Keratinocyte (primary cell): ENCODE measurements at regions not wholly inside any gene's neighbourhood (a gene's known extent, or its start where the extent isn't known, plus 50 kb on each side); places are given as distances from the start of the nearest gene placed in this dataset.

Source experiments
- DNase-seq: peaks from one replicate; pipeline ENCODE4 v3.0.0-alpha.2; 2011; ENCODE audit warnings: low read depth, missing footprints, low spot score
- FAIRE-seq: peaks from 2 replicates; lab custom pipeline; 2011; peaks lifted over from hg19 to GRCh38; lab: Jason Lieb, UNC
- H2AFZ ChIP-seq: 2 replicates; pipeline ENCODE4 v1.6.0; 2012; ENCODE audit warnings: low read length, control low read depth, inconsistent platforms; ENCODE audit not compliant: control insufficient read depth
- H3K27ac ChIP-seq: 2 replicates; pipeline ENCODE4 v1.5.1; 2011; ENCODE audit warnings: low read length; ENCODE audit not compliant: control insufficient read depth, insufficient read depth
- H3K27me3 ChIP-seq: 3 replicates; pipeline ENCODE4 v1.6.0; 2011; ENCODE audit warnings: low read length; ENCODE audit not compliant: control insufficient read depth, insufficient read depth; ENCODE audit errors: extremely low read depth
- H3K36me3 ChIP-seq, 2 experiments: 2 replicates in 1 of 2; 3 replicates in 1 of 2; pipeline ENCODE4 v1.5.1; 2011; ENCODE audit warnings: low read length in 2 of 2, mild to moderate bottlenecking in 1 of 2; ENCODE audit not compliant: control insufficient read depth in 2 of 2, insufficient read depth in 2 of 2; ENCODE audit errors: extremely low read depth in 1 of 2
- H3K4me1 ChIP-seq: 3 replicates; pipeline ENCODE4 v1.5.1; 2011; ENCODE audit warnings: low read length; ENCODE audit not compliant: control insufficient read depth, insufficient read depth; ENCODE audit errors: extremely low read depth
- H3K4me2 ChIP-seq: 3 replicates; pipeline ENCODE4 v1.6.0; 2011; ENCODE audit warnings: low read depth, low read length; ENCODE audit not compliant: control insufficient read depth, insufficient read depth; ENCODE audit errors: extremely low read depth
- H3K4me3 ChIP-seq, 3 experiments: fragments of 200-600 bp in 1 of 3; sonication (generic) in 1 of 3; 2 replicates in 2 of 3; 3 replicates in 1 of 3; pipeline ENCODE4 v1.5.1; 2011 to 2016; ENCODE audit warnings: low read length in 3 of 3, mild to moderate bottlenecking in 3 of 3, control low read depth in 2 of 3, inconsistent platforms in 1 of 3, low read depth in 1 of 3, mixed read lengths in 1 of 3, mixed run types in 1 of 3, moderate library complexity in 1 of 3; ENCODE audit not compliant: control insufficient read depth in 2 of 3, insufficient read depth in 2 of 3; ENCODE audit errors: extremely low read depth in 1 of 3
- H3K79me2 ChIP-seq: 2 replicates; pipeline ENCODE4 v1.6.0; 2012; ENCODE audit warnings: low read length; ENCODE audit not compliant: control insufficient read depth, insufficient read depth
- H3K9ac ChIP-seq: 3 replicates; pipeline ENCODE4 v1.6.0; 2011; ENCODE audit warnings: low read length; ENCODE audit not compliant: control insufficient read depth, insufficient read depth; ENCODE audit errors: extremely low read depth
- H3K9me1 ChIP-seq: 3 replicates; pipeline ENCODE4 v1.6.0; 2011; ENCODE audit warnings: low read length; ENCODE audit not compliant: control insufficient read depth, insufficient read depth; ENCODE audit errors: extremely low read depth
- H3K9me3 ChIP-seq: 2 replicates; pipeline ENCODE4 v1.5.1; 2012; ENCODE audit warnings: low read depth, low read length; ENCODE audit not compliant: control insufficient read depth
- H4K20me1 ChIP-seq: 3 replicates; pipeline ENCODE4 v1.6.0; 2011; ENCODE audit warnings: low read length; ENCODE audit not compliant: control insufficient read depth, insufficient read depth; ENCODE audit errors: extremely low read depth
- CTCF ChIP-seq, 3 experiments: IDR thresholded peaks in 1 of 3; conservative IDR thresholded peaks in 1 of 3; optimal IDR thresholded peaks in 1 of 3; 2 replicates in 2 of 3; 3 replicates in 1 of 3; pipeline versions ENCODE3 to v1.5.1; 2011; ENCODE audit warnings: low read length in 3 of 3, mild to moderate bottlenecking in 3 of 3, moderate library complexity in 2 of 3, control low read depth in 1 of 3, inconsistent platforms in 1 of 3; ENCODE audit not compliant: insufficient read depth in 2 of 3; ENCODE audit errors: extremely low read depth in 1 of 3
- EZH2 ChIP-seq: IDR thresholded peaks from one replicate; pipeline ENCODE4 v1.6.1; 2012; ENCODE audit warnings: inconsistent platforms, mild to moderate bottlenecking, low read length, moderate library complexity
- dilution Hi-C: fragments of 300-500 bp; cut with MboI; formaldehyde crosslinking; loops from one replicate; pipeline ENCODE4 v1.7.0; 2020; ENCODE audit warnings: low sequenced_read_pairs; ENCODE audit not compliant: extremely low pct_ligation_motif_present

DNA sequence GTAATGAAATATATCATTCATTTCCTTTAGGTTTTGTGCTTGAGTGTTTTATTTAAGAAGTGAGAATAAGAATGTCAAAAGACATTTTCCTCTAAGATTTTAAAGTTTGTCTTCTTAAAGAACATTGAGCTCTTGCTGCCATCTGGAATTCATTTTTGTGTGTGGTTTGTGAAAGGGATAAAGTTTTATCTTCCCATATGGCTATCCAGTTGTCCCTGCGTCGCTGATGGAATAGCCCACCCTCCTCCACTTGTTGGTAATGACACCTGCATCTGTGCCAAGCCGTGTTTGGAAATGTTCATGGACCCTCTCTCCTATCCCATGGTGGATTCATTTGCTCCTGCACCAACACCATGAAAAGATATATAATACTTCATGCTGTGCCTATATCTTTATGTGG is 901.5 kb downstream of the BRD1 start:
- Histone ChIP-seq H4K20me1 (no peaks in the 10 kb centered on the region), H3K9ac (no peak overlapping the region), H3K4me2 (no peak overlapping the region), H3K4me1 (no peaks in the 10 kb centered on the region), H3K79me2 (no peaks in the 10 kb centered on the region), H3K9me3 (peaks cover 1% of the 10 kb centered on the region), H3K9me1 (no peaks in the 10 kb centered on the region), H3K27me3 (no peaks in the 10 kb centered on the region), H3K36me3 (no peaks in the 10 kb centered on the region), H2AFZ (no peak overlapping the region), H3K27ac (no peak overlapping the region), H3K4me3 (no peak overlapping the region)
- TF ChIP-seq EZH2 (no peak), CTCF (optimal IDR thresholded peaks at IDR 0.05 in 1 of 3, IDR thresholded peaks at IDR 0.05 in 1 of 3, conservative IDR thresholded peaks at IDR 0.05 in 1 of 3; ENCODE audit: extremely low read depth in 1 of 3, insufficient read depth in 2 of 3, low read length in 3 of 3) (no peak)
- FAIRE-seq, result no peak
- DNase-seq, result no peak
- dilution Hi-C loops, result no loop called here

- Histone ChIP-seq H2AFZ (no peak overlapping the region), H3K4me2 (no peak overlapping the region), H3K9ac (no peak overlapping the region), H4K20me1 (no peaks in the 10 kb centered on the region), H3K4me3 (no peak overlapping the region), H3K9me1 (no peaks in the 10 kb centered on the region), H3K27me3 (no peaks in the 10 kb centered on the region), H3K36me3 (no peaks in the 10 kb centered on the region), H3K27ac (no peak overlapping the region), H3K9me3 (peaks cover 1% of the 10 kb centered on the region), H3K79me2 (no peaks in the 10 kb centered on the region), H3K4me1 (no peaks in the 10 kb centered on the region)
- no peak for TF ChIP-seq EZH2
- TF ChIP-seq CTCF (optimal IDR thresholded peaks at IDR 0.05 in 1 of 3, IDR thresholded peaks at IDR 0.05 in 1 of 3, conservative IDR thresholded peaks at IDR 0.05 in 1 of 3; ENCODE audit: extremely low read depth in 1 of 3, insufficient read depth in 2 of 3, low read length in 3 of 3), result no peak
- no peak for DNase-seq
- no peak for FAIRE-seq
- dilution Hi-C loops, result no loop called here
Measured at GRCh38 chr22:48925450-48925849, 902.2 kb downstream of the BRD1 start.
